Psoas muscle (tissue), 7 donors: ENCODE measurements at regions not wholly inside any gene's neighbourhood (a gene's known extent, or its start where the extent isn't known, plus 50 kb on each side); places are given as distances from the start of the nearest gene placed in this dataset.

Source experiments
- ATAC-seq, 4 donors: fragments of 200-7000 bp; cut with Tn5 transposase; one replicate each; pipeline ENCODE4 v1.9.1; 2020; ENCODE audit warnings: moderate library complexity in 3 of 4, mild to moderate bottlenecking in 2 of 4
- DNase-seq, 2 donors: peaks; one replicate each; pipeline ENCODE4 v3.0.0-alpha.2; 2020
- H3K27ac ChIP-seq: fragments of 200-600 bp; one replicate; pipeline ENCODE4 v1.8.0; 2022
- H3K27me3 ChIP-seq, 3 donors: fragments of 200-600 bp in 1 of 3; one replicate each; pipeline versions ENCODE4 v1.6.1 to v1.8.0; 2013 to 2022; ENCODE audit warnings: low read length in 2 of 3, mild to moderate bottlenecking in 2 of 3, moderate library complexity in 1 of 3; ENCODE audit not compliant: insufficient read depth in 3 of 3
- H3K36me3 ChIP-seq, 2 donors: fragments of 200-600 bp in 1 of 2; one replicate each; pipeline versions ENCODE4 v1.6.1 to v1.8.0; 2013 to 2022; ENCODE audit warnings: low read depth in 1 of 2, mild to moderate bottlenecking in 1 of 2, moderate library complexity in 1 of 2; ENCODE audit not compliant: insufficient read depth in 1 of 2
- H3K4me1 ChIP-seq: fragments of 200-600 bp; one replicate; pipeline ENCODE4 v1.8.0; 2022
- H3K4me3 ChIP-seq: fragments of 200-600 bp; one replicate; pipeline ENCODE4 v1.8.0; 2022; ENCODE audit warnings: mild to moderate bottlenecking
- H3K9me3 ChIP-seq: fragments of 200-600 bp; one replicate; pipeline ENCODE4 v1.8.0; 2022
- WGBS, 3 donors: extraction: QIAGEN DNeasy Blood & Tissue Kit; methylation state at CpG; one replicate each; pipeline versions ENCODE4 v1.1.6 to v1.1.7; 2013; 5-methylcytosine and 5-hydroxymethylcytosine counted together
- intact Hi-C, 2 donors: fragments of 100-400 bp; cut with DNase I; formaldehyde crosslinking; loops; one replicate each; pipeline versions ENCODE4 v1.11.0 to v1.14.2; 2022
- TF ChIP-seq, protein P1 (sequence below): fragments of 200-600 bp; IDR thresholded peaks from one replicate; pipeline ENCODE4 v1.8.0; 2022; ENCODE audit warnings: antibody characterized with exemption
- donor health status: healthy with polysubstance abuse.
- donor health status: DM: no; HTN: no; CAD: no; lungs with moderate emphysema.
- donor health status: Bipolar disorder and iron deficiency.
- donor health status: healthy.
- donor health status: DM: yes; HTN: yes; CAD: no.
- donor health status: DM: no; HTN: no; CAD: no.
- donor health status: DM: yes; HTN: yes; CAD: no.

DNA sequence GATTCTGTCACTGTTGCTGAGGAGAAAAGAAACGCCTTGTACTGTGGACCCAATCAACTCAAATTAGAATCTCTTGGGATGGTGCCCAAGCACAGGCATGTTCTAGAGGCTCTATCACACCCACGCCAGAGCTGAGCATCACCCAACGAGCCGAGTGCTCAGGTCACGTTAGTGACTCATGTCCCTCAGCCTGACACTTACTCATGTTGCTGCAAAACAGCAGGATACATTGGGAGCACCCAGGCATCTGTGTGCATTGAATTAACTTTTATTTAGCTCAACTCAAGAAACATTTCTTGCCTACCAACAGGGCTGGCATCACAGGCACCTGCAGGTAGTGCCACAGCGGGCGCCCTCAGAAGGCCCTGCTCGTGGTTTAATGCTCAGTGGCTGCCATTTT is 149.8 kb downstream of the ETS2 start:
- ATAC-seq (peak in 3 of 4 donors; percentile 54 to 76 (median 74)), DNase-seq (no peak)
- no peaks in the 10 kb centered on the region for H3K4me1 ChIP-seq
- no peaks in the 10 kb centered on the region for H3K36me3 ChIP-seq
- no peaks in the 10 kb centered on the region for H3K9me3 ChIP-seq
- 80 to 87% (median 84%) methylated on average over 8 of the region's 8 CpGs for WGBS, 3 donors
- H3K4me3 ChIP-seq = no peak overlapping the region
- no peak overlapping the region for H3K27ac ChIP-seq
- TF ChIP-seq, protein P1, sequence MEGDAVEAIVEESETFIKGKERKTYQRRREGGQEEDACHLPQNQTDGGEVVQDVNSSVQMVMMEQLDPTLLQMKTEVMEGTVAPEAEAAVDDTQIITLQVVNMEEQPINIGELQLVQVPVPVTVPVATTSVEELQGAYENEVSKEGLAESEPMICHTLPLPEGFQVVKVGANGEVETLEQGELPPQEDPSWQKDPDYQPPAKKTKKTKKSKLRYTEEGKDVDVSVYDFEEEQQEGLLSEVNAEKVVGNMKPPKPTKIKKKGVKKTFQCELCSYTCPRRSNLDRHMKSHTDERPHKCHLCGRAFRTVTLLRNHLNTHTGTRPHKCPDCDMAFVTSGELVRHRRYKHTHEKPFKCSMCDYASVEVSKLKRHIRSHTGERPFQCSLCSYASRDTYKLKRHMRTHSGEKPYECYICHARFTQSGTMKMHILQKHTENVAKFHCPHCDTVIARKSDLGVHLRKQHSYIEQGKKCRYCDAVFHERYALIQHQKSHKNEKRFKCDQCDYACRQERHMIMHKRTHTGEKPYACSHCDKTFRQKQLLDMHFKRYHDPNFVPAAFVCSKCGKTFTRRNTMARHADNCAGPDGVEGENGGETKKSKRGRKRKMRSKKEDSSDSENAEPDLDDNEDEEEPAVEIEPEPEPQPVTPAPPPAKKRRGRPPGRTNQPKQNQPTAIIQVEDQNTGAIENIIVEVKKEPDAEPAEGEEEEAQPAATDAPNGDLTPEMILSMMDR = no peak
- H3K27me3 ChIP-seq = no peaks in the 10 kb centered on the region
- intact Hi-C loops = no loop called here

DNA sequence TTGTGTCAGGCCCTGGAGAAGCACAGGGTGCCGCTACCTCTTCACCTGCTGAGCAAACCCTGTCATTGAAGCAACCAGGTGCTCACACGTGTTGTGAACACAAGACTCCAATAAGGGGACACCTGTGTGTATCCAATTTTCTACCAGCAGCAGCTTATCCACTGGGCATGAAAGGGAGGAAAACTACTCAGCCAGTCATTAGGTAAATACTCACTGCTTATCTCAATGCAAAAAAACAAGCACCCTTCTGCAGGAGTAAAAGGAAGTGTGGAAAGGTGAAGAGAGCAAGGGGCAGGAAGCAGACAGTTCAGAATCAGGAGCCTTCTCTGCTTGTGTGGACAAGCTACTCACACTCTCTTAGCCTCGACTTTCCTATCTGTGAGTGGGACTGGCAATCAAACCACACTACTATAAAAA is 148.9 kb downstream of the ETS2 start:
- no peak overlapping the region for H3K27ac ChIP-seq
- 80 to 92% (median 82%) methylated on average over 3 of the region's 3 CpGs for WGBS, 3 donors
- H3K4me3 ChIP-seq = no peak overlapping the region
- ATAC-seq (no peak), DNase-seq (no peak)
- H3K4me1 ChIP-seq = no peaks in the 10 kb centered on the region
- H3K36me3 ChIP-seq = no peaks in the 10 kb centered on the region
- intact Hi-C loops = no loop called here
- no peaks in the 10 kb centered on the region for H3K9me3 ChIP-seq
- no peaks in the 10 kb centered on the region for H3K27me3 ChIP-seq
- TF ChIP-seq, protein P1 = no peak

DNA sequence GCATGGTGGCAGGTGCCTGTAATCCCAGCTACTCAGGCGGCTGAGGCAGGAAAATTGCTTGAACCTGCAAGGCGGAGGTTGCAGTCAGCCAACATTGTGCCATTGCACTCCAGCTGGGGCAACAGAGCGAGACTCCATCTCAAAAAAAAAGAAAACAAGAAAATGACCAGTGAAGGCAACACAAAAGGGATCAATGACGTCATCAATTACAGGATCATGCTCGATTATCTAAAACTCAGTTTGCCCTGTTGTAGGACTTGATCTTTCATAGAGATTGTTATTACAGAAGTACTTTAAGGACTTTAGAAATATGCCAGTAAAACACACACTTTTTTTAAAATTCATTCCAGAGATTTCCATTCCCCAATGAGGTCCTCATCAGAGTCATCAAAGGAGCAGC is 147.8 kb downstream of the ETS2 start:
- H3K9me3 ChIP-seq = no peaks in the 10 kb centered on the region
- no peaks in the 10 kb centered on the region for H3K4me1 ChIP-seq
- no peaks in the 10 kb centered on the region for H3K36me3 ChIP-seq
- 95 to 96% (median 96%) methylated on average over 5 of the region's 5 CpGs for WGBS, 3 donors
- no peak for ATAC-seq
- DNase-seq = no peak
- TF ChIP-seq, protein P1 = no peak
- no peak overlapping the region for H3K27ac ChIP-seq
- intact Hi-C loops = no loop called here
- H3K27me3 ChIP-seq = no peaks in the 10 kb centered on the region
- H3K4me3 ChIP-seq = no peak overlapping the region

DNA sequence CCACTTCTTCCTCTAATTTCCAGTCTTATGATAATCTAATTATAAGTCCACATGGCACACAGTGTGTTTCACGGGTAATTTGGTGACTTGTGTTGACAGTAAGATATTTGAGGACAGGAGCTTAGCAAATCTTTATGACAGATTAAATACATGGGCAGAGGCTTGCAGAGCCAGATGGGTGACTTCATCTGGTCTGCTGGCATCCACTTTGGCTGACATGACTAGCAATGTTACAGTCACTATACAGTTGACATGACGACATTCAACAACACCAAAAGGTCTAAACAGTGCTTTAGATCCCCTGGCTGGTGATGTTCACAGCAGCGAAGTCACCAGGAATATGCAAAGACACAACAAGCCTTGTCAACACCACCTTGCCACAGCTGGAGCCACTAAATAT is 147.2 kb downstream of the ETS2 start:
- no peak for DNase-seq
- ATAC-seq = peak in 1 of 4 donors; percentile 26
- H3K4me3 ChIP-seq = no peak overlapping the region
- no peaks in the 10 kb centered on the region for H3K4me1 ChIP-seq
- no peaks in the 10 kb centered on the region for H3K27me3 ChIP-seq
- WGBS, 3 donors = 52 to 75% (median 64%) methylated on average over 3 of the region's 3 CpGs
- no peaks in the 10 kb centered on the region for H3K9me3 ChIP-seq
- TF ChIP-seq, protein P1 = no peak
- H3K36me3 ChIP-seq = no peaks in the 10 kb centered on the region
- intact Hi-C loops = no loop called here
- H3K27ac ChIP-seq = no peak overlapping the region

DNA sequence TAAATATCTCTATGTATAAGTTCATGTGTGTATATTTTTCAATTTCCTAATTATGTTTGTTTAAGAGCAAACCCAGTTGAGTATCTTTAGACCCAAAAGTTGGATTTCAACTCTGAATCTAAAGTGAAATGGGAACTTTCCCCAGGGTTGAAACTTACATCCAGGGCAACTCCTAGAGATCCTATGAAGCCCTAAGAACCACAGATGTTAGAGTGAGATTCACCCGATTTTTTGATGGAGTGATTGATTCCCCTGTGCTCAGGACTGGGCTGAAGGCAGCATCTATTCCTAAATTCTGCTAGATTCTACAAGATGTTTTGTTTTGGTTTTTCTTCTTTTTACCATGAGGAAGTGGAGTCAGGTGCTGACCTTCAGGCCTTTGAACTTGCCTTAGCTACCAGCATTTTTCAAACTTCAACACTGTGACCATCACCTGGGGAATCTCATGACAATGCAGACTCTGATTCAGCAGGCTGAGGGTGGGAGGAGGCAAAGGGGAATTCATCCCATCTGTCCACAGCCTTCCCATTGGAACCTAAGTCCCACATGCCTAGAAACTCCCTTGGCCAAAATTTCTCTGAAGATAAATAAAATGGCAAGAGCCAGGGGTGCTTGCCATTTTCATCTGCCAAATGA is 145.5 kb downstream of the ETS2 start:
- DNase-seq = no peak
- Histone ChIP-seq H3K4me3 (no peak overlapping the region), H3K27me3 (no peaks in the 10 kb centered on the region), H3K9me3 (no peaks in the 10 kb centered on the region), H3K4me1 (no peaks in the 10 kb centered on the region), H3K27ac (no peak overlapping the region), H3K36me3 (no peaks in the 10 kb centered on the region)
- intact Hi-C loops = no loop called here
- ATAC-seq = no peak
- 78 to 97% (median 85%) methylated on average over 1 of the region's 1 CpG for WGBS, 3 donors
- TF ChIP-seq, protein P1 = no peak
